K562 (cell line): ENCODE measurements at regions not wholly inside any gene's neighbourhood (a gene's known extent, or its start where the extent isn't known, plus 50 kb on each side); places are given as distances from the start of the nearest gene placed in this dataset.

ENCODE experiments used
- IFI16 ChIP-seq: fragments of 250-450 bp; sonication (Bioruptor Pico); IDR thresholded peaks from 2 replicates; pipeline ENCODE4 v2.1.2; 2022; ENCODE audit warnings: mild to moderate bottlenecking, inconsistent platforms
- SNRNP70 ChIP-seq: fragments of 200-400 bp; formaldehyde crosslinking; optimal IDR thresholded peaks from 2 replicates; pipeline ENCODE3; 2017; ENCODE audit warnings: low read depth, low read length
- TF ChIP-seq, protein P1 (sequence below): fragments of 200-600 bp; sonication (generic); IDR thresholded peaks from one replicate; pipeline ENCODE4 v1.6.1; 2012; ENCODE audit warnings: mild to moderate bottlenecking, low read depth, low read length, inconsistent platforms
- TF ChIP-seq, protein P2 (sequence below): fragments of 450-650 bp; formaldehyde crosslinking; conservative IDR thresholded peaks from 2 replicates; pipeline ENCODE4 v1.4.0; 2022; ENCODE audit warnings: mild to moderate bottlenecking, missing genetic modification characterization
- TF ChIP-seq, protein P3 (sequence below), 2 experiments: fragments of 450-650 bp in 1 of 2; IDR thresholded peaks; 2 replicates each; pipeline ENCODE4 v1.6.1; 2011 to 2017; ENCODE audit warnings: low read depth in 2 of 2, antibody characterized with exemption in 1 of 2, borderline replicate concordance in 1 of 2, low read length in 1 of 2, mild to moderate bottlenecking in 1 of 2, mixed read lengths in 1 of 2; ENCODE audit not compliant: control insufficient read depth in 1 of 2

DNA sequence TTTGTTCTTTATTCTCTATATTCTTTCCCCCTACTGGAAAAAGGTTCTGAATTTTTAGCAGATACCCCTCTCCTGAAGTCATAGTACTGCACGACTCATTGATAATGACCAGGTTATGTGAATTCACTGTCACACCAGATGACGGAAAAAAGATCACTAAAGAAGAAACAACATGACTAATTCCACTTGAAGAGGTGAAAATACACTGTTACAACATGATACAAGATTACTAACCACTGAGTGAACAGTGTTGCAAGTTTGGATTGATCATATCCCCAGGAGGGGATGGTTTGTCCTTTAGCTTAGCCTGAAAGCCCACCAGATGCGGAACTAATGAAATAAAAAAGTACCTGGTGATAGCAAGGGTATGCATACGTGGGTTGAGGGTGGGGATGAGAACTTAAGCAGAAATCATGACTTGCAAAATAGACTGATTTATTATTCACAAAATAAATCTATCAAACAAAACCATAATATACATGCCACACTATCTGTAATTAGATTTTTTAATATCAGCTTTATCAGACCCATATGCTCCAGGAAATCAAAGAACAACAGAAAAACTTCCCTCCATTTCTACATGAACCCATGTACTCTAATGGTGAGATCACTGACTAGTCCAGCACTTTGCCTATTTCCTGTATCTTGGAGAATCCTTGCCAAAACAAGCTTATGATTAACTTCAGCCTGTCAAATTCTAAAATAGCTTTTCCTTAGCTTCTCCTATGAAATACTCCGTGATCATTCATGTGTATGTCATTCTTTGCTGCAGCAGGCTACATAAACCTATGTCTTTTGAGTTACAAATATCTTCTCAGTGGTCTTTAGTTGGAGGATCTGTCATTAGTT, 257.4 kb upstream of the AGA start (continued):
- TF ChIP-seq, protein P1, sequence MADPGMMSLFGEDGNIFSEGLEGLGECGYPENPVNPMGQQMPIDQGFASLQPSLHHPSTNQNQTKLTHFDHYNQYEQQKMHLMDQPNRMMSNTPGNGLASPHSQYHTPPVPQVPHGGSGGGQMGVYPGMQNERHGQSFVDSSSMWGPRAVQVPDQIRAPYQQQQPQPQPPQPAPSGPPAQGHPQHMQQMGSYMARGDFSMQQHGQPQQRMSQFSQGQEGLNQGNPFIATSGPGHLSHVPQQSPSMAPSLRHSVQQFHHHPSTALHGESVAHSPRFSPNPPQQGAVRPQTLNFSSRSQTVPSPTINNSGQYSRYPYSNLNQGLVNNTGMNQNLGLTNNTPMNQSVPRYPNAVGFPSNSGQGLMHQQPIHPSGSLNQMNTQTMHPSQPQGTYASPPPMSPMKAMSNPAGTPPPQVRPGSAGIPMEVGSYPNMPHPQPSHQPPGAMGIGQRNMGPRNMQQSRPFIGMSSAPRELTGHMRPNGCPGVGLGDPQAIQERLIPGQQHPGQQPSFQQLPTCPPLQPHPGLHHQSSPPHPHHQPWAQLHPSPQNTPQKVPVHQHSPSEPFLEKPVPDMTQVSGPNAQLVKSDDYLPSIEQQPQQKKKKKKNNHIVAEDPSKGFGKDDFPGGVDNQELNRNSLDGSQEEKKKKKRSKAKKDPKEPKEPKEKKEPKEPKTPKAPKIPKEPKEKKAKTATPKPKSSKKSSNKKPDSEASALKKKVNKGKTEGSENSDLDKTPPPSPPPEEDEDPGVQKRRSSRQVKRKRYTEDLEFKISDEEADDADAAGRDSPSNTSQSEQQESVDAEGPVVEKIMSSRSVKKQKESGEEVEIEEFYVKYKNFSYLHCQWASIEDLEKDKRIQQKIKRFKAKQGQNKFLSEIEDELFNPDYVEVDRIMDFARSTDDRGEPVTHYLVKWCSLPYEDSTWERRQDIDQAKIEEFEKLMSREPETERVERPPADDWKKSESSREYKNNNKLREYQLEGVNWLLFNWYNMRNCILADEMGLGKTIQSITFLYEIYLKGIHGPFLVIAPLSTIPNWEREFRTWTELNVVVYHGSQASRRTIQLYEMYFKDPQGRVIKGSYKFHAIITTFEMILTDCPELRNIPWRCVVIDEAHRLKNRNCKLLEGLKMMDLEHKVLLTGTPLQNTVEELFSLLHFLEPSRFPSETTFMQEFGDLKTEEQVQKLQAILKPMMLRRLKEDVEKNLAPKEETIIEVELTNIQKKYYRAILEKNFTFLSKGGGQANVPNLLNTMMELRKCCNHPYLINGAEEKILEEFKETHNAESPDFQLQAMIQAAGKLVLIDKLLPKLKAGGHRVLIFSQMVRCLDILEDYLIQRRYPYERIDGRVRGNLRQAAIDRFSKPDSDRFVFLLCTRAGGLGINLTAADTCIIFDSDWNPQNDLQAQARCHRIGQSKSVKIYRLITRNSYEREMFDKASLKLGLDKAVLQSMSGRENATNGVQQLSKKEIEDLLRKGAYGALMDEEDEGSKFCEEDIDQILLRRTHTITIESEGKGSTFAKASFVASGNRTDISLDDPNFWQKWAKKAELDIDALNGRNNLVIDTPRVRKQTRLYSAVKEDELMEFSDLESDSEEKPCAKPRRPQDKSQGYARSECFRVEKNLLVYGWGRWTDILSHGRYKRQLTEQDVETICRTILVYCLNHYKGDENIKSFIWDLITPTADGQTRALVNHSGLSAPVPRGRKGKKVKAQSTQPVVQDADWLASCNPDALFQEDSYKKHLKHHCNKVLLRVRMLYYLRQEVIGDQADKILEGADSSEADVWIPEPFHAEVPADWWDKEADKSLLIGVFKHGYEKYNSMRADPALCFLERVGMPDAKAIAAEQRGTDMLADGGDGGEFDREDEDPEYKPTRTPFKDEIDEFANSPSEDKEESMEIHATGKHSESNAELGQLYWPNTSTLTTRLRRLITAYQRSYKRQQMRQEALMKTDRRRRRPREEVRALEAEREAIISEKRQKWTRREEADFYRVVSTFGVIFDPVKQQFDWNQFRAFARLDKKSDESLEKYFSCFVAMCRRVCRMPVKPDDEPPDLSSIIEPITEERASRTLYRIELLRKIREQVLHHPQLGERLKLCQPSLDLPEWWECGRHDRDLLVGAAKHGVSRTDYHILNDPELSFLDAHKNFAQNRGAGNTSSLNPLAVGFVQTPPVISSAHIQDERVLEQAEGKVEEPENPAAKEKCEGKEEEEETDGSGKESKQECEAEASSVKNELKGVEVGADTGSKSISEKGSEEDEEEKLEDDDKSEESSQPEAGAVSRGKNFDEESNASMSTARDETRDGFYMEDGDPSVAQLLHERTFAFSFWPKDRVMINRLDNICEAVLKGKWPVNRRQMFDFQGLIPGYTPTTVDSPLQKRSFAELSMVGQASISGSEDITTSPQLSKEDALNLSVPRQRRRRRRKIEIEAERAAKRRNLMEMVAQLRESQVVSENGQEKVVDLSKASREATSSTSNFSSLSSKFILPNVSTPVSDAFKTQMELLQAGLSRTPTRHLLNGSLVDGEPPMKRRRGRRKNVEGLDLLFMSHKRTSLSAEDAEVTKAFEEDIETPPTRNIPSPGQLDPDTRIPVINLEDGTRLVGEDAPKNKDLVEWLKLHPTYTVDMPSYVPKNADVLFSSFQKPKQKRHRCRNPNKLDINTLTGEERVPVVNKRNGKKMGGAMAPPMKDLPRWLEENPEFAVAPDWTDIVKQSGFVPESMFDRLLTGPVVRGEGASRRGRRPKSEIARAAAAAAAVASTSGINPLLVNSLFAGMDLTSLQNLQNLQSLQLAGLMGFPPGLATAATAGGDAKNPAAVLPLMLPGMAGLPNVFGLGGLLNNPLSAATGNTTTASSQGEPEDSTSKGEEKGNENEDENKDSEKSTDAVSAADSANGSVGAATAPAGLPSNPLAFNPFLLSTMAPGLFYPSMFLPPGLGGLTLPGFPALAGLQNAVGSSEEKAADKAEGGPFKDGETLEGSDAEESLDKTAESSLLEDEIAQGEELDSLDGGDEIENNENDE: no peak
- TF ChIP-seq, protein P2, sequence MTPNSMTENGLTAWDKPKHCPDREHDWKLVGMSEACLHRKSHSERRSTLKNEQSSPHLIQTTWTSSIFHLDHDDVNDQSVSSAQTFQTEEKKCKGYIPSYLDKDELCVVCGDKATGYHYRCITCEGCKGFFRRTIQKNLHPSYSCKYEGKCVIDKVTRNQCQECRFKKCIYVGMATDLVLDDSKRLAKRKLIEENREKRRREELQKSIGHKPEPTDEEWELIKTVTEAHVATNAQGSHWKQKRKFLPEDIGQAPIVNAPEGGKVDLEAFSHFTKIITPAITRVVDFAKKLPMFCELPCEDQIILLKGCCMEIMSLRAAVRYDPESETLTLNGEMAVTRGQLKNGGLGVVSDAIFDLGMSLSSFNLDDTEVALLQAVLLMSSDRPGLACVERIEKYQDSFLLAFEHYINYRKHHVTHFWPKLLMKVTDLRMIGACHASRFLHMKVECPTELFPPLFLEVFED (CRISPR knock-in tag): no peak
- no peak for TF ChIP-seq SNRNP70
- TF ChIP-seq IFI16 (CRISPR knock-in tag): no peak
- TF ChIP-seq, protein P3, sequence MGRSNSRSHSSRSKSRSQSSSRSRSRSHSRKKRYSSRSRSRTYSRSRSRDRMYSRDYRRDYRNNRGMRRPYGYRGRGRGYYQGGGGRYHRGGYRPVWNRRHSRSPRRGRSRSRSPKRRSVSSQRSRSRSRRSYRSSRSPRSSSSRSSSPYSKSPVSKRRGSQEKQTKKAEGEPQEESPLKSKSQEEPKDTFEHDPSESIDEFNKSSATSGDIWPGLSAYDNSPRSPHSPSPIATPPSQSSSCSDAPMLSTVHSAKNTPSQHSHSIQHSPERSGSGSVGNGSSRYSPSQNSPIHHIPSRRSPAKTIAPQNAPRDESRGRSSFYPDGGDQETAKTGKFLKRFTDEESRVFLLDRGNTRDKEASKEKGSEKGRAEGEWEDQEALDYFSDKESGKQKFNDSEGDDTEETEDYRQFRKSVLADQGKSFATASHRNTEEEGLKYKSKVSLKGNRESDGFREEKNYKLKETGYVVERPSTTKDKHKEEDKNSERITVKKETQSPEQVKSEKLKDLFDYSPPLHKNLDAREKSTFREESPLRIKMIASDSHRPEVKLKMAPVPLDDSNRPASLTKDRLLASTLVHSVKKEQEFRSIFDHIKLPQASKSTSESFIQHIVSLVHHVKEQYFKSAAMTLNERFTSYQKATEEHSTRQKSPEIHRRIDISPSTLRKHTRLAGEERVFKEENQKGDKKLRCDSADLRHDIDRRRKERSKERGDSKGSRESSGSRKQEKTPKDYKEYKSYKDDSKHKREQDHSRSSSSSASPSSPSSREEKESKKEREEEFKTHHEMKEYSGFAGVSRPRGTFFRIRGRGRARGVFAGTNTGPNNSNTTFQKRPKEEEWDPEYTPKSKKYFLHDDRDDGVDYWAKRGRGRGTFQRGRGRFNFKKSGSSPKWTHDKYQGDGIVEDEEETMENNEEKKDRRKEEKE (IDR thresholded peaks at IDR 0.05; ENCODE audit: borderline replicate concordance in 1 of 2, control insufficient read depth in 1 of 2, low read depth in 2 of 2, low read length in 1 of 2): no peak
